PFSK-1 (cell line): ENCODE measurements at regions not wholly inside any gene's neighbourhood (a gene's known extent, or its start where the extent isn't known, plus 50 kb on each side); places are given as distances from the start of the nearest gene placed in this dataset.

Source experiments
- POLR2AphosphoS5 ChIP-seq: IDR thresholded peaks from 2 replicates; pipeline ENCODE4 v1.6.1; 2012; ENCODE audit warnings: low read depth, mild to moderate bottlenecking, control low read depth, low read length, moderate library complexity
- REST ChIP-seq, 2 experiments: IDR thresholded peaks; 2 replicates each; pipeline versions ENCODE4 v1.6.1 to v1.8.0; 2011 to 2012; ENCODE audit warnings: low read depth in 2 of 2, low read length in 2 of 2, control low read depth in 1 of 2, inconsistent platforms in 1 of 2, mild to moderate bottlenecking in 1 of 2, moderate library complexity in 1 of 2; ENCODE audit not compliant: insufficient read depth in 1 of 2
- SIN3A ChIP-seq: IDR thresholded peaks from 2 replicates; pipeline ENCODE4 v1.6.1; 2012; ENCODE audit warnings: mild to moderate bottlenecking, low read length, moderate library complexity, borderline replicate concordance; ENCODE audit not compliant: insufficient read depth
- TAF1 ChIP-seq: IDR thresholded peaks from 2 replicates; pipeline ENCODE4 v1.6.1; 2012; ENCODE audit warnings: low read length, control low read depth, borderline replicate concordance; ENCODE audit not compliant: insufficient read depth

GRCh38 chr7:50865450-50865849 lies 82.8 kb upstream of the GRB10 start:
- TF ChIP-seq REST (IDR thresholded peaks at IDR 0.05; ENCODE audit: insufficient read depth in 1 of 2, low read depth in 2 of 2, low read length in 2 of 2) (no peak), POLR2AphosphoS5 (no peak), TAF1 (no peak), SIN3A (no peak)
